ENCODE measurements at regions not wholly inside any gene's neighbourhood (a gene's known extent, or its start where the extent isn't known, plus 50 kb on each side); places are given as distances from the start of the nearest gene placed in this dataset.
"Not testable (repeated sequence)": the region's sequence is repeated elsewhere in the genome, so short reads cannot be mapped to it uniquely, and the experiment has no call there.

GRCh38 chr10:25076506-25077177 lies 60.2 kb downstream of the THNSL1 start:
- no peak for DNase-seq

DNA sequence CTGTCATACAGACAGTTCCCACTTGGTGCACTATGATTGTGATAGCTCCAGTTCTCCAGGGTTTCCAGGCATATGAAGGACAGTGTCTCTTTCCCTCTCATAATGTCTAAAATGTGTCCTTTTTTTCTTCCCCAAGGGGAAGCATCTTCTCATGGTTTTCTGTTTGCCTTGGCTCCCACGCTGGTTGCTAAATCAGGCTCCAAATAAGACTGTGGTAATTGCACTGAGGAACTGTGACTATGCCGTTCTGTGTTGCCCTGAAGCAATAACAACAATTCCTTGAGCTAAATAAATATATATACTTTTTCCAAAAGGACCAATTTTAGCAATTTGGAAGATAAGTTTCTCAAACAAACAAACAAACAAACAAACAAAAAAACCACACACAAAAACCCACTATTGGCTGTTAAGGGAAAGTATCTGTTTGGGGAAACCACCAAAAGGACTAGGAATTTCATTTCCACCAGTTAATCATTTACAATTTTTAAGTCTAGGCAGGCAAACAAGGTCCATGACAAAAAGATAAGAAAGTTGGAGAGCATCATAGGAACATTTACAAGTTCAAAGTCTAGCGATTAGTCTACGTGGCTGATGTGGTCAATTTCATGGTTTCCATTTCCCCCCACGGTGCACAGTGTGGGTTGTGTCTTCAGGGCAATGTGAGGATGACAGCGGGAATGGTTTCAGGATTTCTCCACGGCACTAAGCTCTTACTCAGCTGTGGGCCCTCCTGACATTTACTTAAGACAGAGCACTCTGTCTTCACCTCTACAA lies 62.4 kb downstream of the THNSL1 start:
- no peak for DNase-seq

- peak; percentile 57 for DNase-seq
Observed at GRCh38 chr10:25080880-25081581, 64.6 kb downstream of the THNSL1 start.

- no peak for DNase-seq
Observed at GRCh38 chr10:25082276-25083204, 66.1 kb downstream of the THNSL1 start.

DNA sequence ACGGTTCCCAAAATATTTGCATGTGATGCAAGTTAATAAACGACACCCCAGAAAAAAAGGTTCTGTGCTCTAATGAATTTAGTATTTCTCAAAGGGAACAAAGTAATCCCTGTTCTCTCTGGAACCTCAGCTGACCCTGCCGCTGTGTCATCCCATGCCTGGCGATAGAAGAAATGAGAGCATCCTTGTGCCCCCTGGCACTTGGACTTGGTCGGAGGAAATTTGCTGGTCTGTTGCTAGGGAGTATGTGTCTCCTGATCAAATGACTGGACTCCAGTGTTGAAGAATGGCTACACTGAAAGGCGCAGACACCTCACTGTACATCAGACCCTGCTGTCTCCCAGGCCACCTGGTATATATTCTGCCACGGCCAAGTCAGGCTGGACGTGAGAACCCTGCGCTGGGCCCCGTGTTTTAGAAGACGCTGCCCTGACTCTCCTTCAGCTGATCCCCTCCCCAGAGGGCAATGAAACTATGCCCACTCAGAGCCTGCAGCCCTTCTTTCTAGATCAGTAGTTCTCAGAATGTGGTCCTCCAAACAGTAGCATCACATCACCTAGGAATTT lies 67.2 kb downstream of the THNSL1 start:
- no peak for DNase-seq

GRCh38 chr10:25084447-25084846 lies 68.0 kb downstream of the THNSL1 start:
- DNase-seq, result no peak

GRCh38 chr10:25094590-25094989 lies 78.2 kb downstream of the THNSL1 start:
- DNase-seq, result no peak

GRCh38 chr10:25097669-25098411 lies 77.0 kb upstream of the GPR158 start:
- no peak for DNase-seq

- DNase-seq, result no peak
Observed at GRCh38 chr10:25100141-25100540, 74.7 kb upstream of the GPR158 start.

DNA sequence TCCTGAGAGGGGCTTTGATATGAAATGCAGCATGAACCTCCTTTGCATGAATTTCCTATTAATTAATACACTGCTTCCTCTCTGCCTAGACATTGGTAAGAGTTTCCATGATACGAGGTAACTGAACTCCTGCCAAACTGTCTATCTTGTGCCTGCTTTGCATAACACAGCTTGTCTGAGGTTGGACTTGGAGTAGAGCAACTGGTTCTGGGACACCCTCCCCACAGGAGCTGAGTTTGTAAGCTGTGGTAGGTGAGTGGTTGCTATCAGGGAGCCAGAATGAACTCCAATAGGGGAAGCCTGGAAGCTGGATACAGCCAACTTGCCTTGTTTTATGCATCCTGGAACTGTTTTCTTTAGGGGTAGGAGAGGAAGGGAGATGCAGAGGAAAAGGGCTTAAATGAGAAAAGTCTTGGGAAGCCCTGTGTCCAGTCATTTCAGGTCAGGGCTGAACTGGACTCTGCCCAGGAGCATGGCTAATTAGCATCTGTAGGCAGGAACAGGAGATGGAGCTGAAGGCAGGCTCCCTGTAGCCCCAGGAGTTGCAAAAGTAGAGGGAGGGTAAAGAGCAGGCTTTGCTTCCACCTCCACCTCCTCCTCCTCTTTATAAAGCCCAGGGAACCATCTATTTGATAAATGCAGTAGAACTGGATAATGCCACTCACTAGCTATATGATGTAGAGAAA lies 73.2 kb upstream of the GPR158 start:
- peak; percentile 71 for DNase-seq

DNA sequence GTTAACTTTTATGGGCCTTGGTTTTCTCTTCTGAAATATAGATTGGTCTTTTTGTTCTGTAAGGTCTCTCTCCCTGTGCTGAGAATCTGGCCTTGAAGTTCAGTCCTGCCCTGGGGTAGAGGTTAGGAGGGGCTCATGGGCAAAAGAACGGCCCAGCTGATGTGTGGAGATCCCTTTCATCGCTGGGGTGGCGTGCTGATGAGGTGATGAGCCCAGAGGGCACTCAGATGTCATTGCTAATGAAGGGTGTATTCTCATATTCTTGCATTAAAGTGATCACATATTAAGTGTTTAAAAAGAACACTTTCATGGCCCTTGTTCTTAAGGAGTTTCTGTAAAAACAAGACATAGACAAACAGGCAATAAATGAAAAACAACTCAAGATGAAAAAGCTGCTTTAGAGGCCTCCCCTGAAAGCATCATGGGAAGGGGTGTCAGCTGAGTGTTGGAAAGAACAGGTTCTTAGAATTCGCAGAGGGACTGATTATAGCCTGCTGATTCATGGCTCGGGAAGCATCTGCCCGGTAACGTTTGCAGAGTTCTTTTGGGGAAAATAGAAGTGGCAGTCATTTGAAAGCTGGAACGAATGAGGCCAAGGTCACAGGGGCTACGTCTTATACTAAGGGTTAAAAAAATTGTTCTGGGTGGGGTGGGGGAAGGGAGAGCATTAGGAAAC lies 72.5 kb upstream of the GPR158 start:
- no peak for DNase-seq

DNA sequence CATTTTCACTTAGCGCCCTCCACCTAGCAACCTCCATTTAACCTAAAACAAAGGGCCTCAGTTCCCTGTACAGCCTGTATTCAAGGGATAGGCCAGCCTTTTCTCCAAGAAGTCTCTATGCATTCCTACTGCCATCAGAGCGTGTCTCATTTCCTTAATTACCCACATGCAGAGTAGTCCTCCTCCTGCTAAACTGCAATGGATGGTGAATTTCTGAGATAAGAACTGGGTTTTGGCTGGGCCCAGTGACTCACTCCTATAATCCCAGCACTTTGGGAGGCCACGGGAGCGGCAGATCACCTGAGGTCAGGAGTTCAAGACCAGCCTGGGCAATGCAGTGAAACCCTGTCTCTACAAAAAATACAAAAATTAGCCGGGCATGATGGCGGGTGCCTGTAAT lies 71.1 kb upstream of the GPR158 start:
- peak; percentile 3 for DNase-seq

DNA sequence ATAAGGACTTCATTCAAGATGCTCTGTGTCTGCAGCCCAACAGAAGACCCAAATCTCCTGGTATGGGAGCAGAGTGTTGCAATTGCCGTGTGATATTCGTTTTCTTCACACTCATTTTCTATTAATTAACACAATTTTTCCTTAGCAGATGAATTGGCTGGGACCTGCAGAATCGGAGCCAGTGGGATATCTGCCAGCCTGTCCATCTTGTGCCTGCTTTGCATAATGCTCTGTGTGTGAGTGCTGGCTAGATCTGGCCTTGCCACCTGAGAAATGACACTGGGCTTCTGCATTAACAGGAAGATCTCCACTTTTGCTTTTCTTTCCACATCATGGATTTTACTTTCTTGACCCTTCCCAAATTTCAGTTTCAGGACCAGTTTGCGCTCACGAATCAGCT lies 70.4 kb upstream of the GPR158 start:
- no peak for DNase-seq

DNA sequence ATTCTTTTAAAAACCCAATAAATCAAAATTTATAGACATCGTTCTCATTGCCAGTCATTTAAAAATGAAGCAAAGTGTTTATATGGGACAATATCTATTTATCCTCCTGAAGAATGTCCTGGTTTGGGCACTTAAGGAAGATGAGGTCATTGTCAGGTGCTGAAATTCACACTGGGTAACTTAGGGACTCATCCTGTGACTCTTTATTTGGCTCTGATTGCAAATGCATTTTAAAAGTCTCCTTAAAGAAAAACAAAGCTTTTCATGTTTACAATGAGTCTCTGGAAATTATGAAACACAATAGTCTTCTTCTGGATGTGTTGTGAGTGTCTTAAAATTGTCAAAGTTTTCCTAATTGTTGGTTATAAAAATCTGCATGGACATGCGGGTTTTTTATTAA lies 69.5 kb upstream of the GPR158 start:
- DNase-seq, result no peak

DNA sequence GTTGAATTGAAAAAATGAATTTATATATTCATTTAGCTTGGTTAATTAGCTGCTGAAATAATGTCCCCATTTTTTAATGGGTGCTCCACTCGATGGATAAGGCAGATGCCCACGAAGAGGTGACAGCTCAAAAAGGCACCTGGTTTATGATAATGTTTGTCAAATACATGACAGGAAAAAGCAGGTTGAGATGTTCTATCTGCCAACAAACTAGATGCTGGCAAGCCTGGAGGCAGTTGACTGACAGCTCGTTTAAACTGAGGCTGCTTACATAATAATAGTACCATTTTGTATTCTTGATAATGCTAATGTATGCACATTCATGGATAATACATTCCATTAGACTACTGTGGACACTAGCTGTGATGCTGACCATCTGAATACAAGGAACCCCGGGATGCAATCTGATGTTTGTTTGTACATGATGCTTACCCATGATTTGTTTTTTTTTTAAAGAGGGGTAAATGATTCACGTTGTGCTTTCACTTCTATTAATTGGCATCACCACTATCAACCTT lies 69.0 kb upstream of the GPR158 start:
- no peak for DNase-seq

DNA sequence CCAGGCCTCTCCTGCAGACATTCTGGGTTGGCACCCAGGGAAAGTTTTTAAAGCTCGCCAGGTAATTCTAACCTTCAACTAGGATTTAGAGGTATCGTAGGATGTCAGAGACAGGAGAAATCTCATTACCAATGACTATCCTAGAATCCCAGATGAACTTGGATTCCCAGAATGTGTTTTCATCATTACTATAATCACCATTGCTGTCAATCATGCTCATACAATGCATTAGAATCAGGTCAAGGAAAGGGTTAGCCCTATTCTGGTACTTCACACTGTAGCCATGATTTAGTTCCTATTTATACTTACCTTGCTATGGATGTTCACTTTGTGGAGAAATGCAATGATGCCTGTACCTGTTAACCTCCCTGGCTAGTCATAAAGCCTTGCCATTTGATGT lies 67.0 kb upstream of the GPR158 start:
- DNase-seq, result no peak

- not testable (repeated sequence) for DNase-seq
Observed at GRCh38 chr10:25109896-25110295, 64.9 kb upstream of the GPR158 start.

GRCh38 chr10:25112016-25112415 lies 62.8 kb upstream of the GPR158 start:
- DNase-seq, result no peak

DNA sequence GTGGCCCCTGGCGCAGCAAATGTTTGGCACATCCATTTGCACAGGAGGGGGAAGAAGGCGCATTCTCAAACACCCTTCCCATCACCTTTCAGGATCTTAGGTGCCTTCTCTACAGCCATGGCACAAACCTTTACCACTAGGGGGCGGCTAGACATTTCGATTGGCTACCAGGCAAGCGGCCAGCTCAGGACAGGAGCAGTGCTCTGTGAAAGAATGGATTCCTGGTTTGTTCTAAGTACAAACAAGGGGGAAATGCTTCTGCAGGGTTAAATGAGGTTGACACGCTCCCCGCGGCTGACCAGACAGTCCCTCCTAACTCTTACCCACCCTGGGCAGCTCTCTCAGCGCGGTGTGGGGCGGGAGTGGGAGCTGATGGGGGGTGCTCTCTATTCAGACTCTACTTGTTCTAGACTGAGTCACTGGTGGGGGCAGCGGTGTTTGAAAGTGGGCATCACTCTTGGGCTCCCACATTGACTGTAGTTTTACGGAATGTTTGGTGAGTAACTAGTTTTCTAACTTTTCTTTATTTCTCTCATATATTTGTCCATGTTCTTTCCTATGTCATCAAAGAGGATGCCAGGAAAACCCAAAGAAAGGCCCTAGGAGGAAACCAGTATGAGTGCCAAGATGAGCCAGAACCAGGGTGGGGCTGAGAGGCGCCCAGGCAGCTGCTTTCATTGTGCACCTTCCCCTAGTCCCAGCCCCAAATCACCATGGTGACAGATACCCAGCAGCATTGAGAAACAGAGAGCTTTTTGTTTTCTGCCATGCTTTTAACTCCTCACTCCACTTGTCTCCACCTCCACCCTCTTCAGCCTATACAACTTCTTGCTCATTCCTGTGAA lies 61.4 kb upstream of the GPR158 start:
- DNase-seq, result peak; percentile 65

Measured in NCI-H526 treated with DMSO at 0.1 percent for 48 hours (cell line).